ENCODE measurements at regions not wholly inside any gene's neighbourhood (a gene's known extent, or its start where the extent isn't known, plus 50 kb on each side); places are given as distances from the start of the nearest gene placed in this dataset.

GRCh38 chr2:64367444-64368232 is 86.3 kb upstream of the LGALSL start:
- Histone ChIP-seq H4K91ac (replicated peaks; ENCODE audit: insufficient read length, low read length) (no peak overlapping the region), H2BK15ac (ENCODE audit: low read length) (no peak overlapping the region), H3K23ac (ENCODE audit: insufficient read length) (no peak overlapping the region), H3K27ac (ENCODE audit: low read depth, low read length) (no peak overlapping the region), H3K4me1 (replicated peaks in 1 of 4; ENCODE audit: control insufficient read depth in 3 of 4, insufficient read depth in 4 of 4, low read length in 3 of 4) (peaks cover 0 to 9% (median 3%) of the 10 kb centered on the region in 4 experiments; a peak in 5 of 7 replicates), H2BK12ac (ENCODE audit: low read depth, low read length) (no peak overlapping the region), H2AFZ (ENCODE audit: low read length) (no peak overlapping the region), H3K9ac (replicated peaks in 1 of 4; ENCODE audit: extremely low read depth in 1 of 4, low read depth in 3 of 4, low read length in 3 of 4) (no peak overlapping the region), H3K56ac (replicated peaks; ENCODE audit: insufficient read length, low read depth, low read length) (no peak overlapping the region), H3K18ac (ENCODE audit: extremely low read depth, low read length) (no peak overlapping the region), H2BK120ac (replicated peaks; ENCODE audit: low read depth, low read length) (no peak overlapping the region), H3K4me3 (ENCODE audit: extremely low read depth in 1 of 4, insufficient read depth in 2 of 4, low read depth in 3 of 4, low read length in 4 of 4) (no peak overlapping the region), H2AK5ac (ENCODE audit: low read depth, low read length) (no peak overlapping the region), H2BK20ac (ENCODE audit: low read length) (no peak overlapping the region), H3K79me1 (ENCODE audit: low read depth, low read length) (no peaks in the 10 kb centered on the region), H3K9me3 (ENCODE audit: insufficient read depth in 2 of 2, low read depth in 1 of 2, low read length in 1 of 2) (no peaks in the 10 kb centered on the region), H4K8ac (ENCODE audit: extremely low read depth, insufficient read depth, low read length) (no peak overlapping the region), H3K27me3 (replicated peaks in 1 of 4; ENCODE audit: control insufficient read depth in 3 of 4, extremely low read depth in 1 of 4, insufficient read depth in 3 of 4, low read length in 3 of 4) (no peaks in the 10 kb centered on the region), H2BK5ac (ENCODE audit: low read depth, low read length) (no peak overlapping the region), H3K79me2 (ENCODE audit: control insufficient read depth in 1 of 2, insufficient read depth in 2 of 2, low read length in 2 of 2) (no peaks in the 10 kb centered on the region), H3K14ac (ENCODE audit: insufficient read length) (no peak overlapping the region), H3K36me3 (ENCODE audit: control insufficient read depth in 2 of 4, insufficient read depth in 4 of 4, low read length in 3 of 4) (no peaks in the 10 kb centered on the region), H4K20me1 (replicated peaks in 1 of 2; ENCODE audit: control insufficient read depth in 1 of 2, insufficient read depth in 2 of 2, low read length in 2 of 2) (no peaks in the 10 kb centered on the region), H3K4me2 (ENCODE audit: insufficient read depth in 1 of 2, low read depth in 2 of 2, low read length in 2 of 2) (no peak overlapping the region), H4K5ac (ENCODE audit: insufficient read length, low read depth, low read length) (no peak overlapping the region), H3K4ac (replicated peaks; ENCODE audit: insufficient read length, low read depth, low read length) (no peak overlapping the region), H3K23me2 (ENCODE audit: low read depth, low read length) (no peaks in the 10 kb centered on the region)
- POLR2A ChIA-PET (ENCODE audit: partially characterized antibody): no interaction called here
- no peak for DNase-seq (ENCODE audit: low read depth in 1 of 2, low spot score in 2 of 2)
- no peak for FAIRE-seq
- 84% methylated on average over 7 of the region's 7 CpGs; no CpG with 5 or more reads in 1 of the 2 experiments for WGBS, 2 experiments (ENCODE audit: extremely low coverage in 1 of 2, insufficient coverage in 1 of 2, insufficient read length in 1 of 2, insufficient replicate concordance in 2 of 2, low coverage in 1 of 2, low lambda C conversion rate in 2 of 2, missing lambda C conversion rate in 1 of 2)
- CTCF ChIA-PET (ENCODE audit: partially characterized antibody): interaction anchor here (0.8 to 1.8 kb wide), 2 partner anchors 20 to 120 kb away, joined by 4 to 6 read pairs; no protein-coding TSS in a partner anchor

All from H1 (cell line).